LNCaP clone FGC (cell line): ENCODE measurements at regions not wholly inside any gene's neighbourhood (a gene's known extent, or its start where the extent isn't known, plus 50 kb on each side); places are given as distances from the start of the nearest gene placed in this dataset.
"Not testable (repeated sequence)": the region's sequence is repeated elsewhere in the genome, so short reads cannot be mapped to it uniquely, and the experiment has no call there.

Experiments used
- DNase-seq: peaks from one replicate; pipeline ENCODE4 v3.0.0-alpha.2; 2011; ENCODE audit warnings: low read depth
- H3K4me3 ChIP-seq: 2 replicates; pipeline ENCODE4 v1.5.1; 2011; ENCODE audit warnings: mild to moderate bottlenecking, low read depth, low read length, control low read depth
- TF ChIP-seq, protein P1 (sequence below): IDR thresholded peaks from 2 replicates; pipeline ENCODE4 v1.5.1; 2012; ENCODE audit warnings: mild to moderate bottlenecking; ENCODE audit not compliant: control insufficient read depth, insufficient read depth; ENCODE audit errors: extremely low read depth

DNA sequence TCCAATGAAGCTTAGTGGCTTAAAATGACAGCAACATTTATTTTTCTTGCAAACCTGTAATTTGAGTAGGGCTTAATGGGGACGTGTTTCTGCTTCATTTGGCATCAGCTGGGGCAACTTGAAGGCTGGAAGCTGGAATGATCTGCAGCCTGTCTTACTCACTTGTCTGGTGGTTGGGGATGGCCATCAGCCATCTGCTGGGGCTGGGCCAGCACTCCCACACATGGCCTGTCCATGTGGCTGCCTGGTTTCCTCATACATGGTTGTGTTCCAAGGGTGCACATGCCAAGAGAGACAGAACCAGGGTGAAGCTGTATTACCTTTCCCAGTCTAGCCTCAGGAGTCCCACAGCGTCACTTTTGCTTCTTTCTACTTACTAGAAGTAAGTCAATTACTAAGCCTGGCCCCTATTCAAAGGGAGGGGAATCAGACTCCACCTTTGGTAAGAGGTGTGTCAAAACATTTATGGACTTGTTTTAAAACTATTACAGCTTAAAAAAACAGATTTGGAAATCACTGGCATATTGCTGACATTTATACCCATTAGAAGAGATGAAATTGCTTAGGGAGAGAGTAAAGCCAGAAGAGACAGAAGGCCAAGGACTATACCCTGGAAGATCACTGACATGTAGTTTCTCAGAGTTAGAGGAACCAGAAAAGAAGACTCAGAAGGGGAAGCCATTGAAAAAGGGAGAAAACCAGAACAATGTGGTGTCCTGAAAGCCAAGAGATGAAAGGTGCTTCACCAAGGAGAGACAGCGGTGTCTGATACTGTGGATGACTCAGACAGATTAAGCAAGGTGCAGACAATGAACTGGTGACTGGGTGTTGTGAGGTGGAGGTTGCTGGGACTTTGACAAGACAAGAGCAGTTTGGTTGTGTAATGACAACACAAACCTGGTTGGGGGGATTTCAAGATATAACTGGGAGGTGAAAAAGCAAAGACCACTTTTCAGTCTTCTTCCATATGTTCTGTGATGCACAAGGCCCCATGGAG, 345.2 kb downstream of the GJA1 start:
- no peak overlapping the region for H3K4me3 ChIP-seq
- no peak for DNase-seq
- TF ChIP-seq, protein P1, sequence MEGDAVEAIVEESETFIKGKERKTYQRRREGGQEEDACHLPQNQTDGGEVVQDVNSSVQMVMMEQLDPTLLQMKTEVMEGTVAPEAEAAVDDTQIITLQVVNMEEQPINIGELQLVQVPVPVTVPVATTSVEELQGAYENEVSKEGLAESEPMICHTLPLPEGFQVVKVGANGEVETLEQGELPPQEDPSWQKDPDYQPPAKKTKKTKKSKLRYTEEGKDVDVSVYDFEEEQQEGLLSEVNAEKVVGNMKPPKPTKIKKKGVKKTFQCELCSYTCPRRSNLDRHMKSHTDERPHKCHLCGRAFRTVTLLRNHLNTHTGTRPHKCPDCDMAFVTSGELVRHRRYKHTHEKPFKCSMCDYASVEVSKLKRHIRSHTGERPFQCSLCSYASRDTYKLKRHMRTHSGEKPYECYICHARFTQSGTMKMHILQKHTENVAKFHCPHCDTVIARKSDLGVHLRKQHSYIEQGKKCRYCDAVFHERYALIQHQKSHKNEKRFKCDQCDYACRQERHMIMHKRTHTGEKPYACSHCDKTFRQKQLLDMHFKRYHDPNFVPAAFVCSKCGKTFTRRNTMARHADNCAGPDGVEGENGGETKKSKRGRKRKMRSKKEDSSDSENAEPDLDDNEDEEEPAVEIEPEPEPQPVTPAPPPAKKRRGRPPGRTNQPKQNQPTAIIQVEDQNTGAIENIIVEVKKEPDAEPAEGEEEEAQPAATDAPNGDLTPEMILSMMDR = no peak

DNA sequence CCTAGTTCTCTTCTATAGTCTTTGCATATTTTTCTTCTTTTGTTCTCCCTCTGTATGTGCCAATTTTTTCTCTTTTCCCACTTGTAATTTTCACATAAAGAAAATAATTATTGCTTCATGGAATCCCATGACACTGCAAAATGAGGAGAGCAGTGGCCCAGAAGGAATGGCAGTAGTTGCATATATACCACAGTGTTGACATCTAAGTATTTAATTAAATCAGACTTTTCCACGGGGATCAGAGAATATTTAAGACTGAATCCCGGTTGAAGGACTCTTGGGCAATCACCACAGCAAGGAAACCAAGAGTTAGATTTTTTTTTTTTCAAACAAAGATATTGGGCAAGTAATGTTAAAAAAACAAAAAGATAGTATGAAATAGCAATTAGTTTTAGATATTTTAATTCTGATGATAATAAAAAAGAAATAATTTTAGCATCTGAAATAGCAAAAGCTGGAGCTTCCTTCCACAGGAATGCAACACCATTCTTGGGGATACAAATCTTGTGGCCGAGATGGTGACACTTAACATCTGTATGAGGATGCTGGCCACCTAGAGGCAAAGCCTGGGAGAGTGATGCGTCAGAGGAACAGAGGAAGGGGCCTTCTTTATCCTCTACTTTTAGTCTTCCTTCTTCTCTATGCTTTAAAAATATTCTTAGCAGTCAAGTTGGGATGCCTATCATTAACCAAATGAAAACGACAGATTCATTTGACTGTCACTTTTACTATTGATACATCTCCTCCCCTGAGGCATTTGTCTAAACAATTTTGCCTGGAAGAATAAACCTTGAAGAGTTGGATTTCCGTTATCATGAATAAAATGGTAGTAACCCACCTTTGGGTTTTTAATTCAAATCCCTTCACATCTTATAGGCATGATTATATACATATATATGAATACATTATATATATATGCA, 356.2 kb downstream of the GJA1 start:
- no peak for DNase-seq
- TF ChIP-seq, protein P1 = 0 out of 2 replicates have a peak, but pooled peaks have one; percentile 2
- H3K4me3 ChIP-seq = no peak overlapping the region

DNA sequence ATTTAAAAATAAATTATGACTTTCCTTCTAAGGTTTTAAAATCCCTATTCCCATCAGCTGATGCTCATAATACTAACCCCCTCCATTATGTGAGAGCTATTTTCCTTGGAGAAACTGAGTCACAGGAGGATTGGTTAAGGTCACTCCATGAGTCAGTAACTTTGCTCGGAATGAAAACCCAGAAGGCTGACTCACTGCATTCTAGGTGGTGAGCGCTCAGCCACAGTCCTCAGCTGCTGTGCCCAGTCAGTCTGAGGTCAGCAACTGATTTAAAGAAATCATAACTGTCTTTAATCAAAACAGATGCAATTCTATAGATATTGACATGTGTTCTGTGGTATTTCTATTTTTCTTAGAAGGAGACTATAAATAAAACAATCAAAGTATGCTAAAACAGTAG, 359.2 kb downstream of the GJA1 start:
- DNase-seq = no peak
- H3K4me3 ChIP-seq = no peak overlapping the region
- TF ChIP-seq, protein P1 = no peak

DNA sequence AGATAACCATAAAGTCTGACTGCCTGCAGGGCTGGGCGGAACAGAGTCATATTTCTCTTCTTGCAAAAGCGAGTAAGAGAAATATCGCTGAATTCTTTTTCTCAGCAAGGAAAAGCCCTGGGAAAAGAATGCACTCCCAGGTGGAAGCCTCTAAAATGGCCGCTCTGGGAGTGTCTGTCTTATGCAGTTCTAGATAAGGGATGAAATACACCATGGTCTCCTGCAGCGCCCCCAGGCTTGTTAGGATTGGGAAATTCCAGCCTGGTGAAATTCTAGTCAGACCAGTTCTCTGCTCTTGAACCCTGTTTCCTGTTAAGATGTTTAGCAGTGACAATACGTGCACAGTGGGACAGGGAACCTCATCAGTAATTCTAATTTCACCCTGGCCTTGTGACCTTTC, 362.2 kb downstream of the GJA1 start:
- H3K4me3 ChIP-seq, DNase-seq: not testable (repeated sequence)

DNA sequence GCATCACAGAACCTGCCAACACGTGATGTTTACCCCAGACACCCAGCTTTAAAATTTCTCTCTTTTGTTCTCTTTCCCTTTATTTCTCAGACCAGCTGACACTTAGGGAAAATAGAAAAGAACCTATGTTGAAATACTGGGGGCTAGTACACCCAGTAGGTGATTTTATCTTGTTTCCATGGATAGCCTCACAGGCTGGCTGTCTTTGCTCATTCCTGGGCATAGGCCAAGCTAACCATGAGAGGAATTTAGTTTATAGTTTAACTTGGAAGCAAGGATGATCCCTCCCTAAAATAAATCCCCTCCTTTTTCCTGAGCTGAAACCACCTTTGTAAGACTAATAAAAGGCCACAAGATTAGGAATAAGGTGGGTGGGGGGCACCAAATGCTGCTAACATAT, 362.7 kb downstream of the GJA1 start:
- not testable (repeated sequence) for H3K4me3 ChIP-seq, DNase-seq

DNA sequence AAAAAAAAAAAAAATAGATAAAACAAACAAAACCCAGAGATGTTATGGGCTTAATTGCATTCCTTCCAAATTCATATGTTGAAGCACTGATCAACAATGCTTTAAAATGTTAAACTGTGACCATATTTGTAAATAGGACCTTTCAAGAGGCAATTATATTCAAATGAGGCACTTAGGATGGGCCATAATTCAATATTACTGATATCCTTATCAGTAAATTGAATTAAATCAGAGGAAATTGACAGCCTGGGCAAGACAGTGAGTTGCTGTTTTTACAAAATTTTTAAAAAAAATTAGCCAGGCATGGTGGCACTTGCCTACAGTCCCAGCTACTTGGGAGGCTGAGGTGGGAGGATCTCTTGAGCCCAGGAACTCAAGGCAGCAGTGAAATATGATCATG, 364.1 kb downstream of the GJA1 start:
- no peak overlapping the region for H3K4me3 ChIP-seq
- TF ChIP-seq, protein P1 = no peak

DNA sequence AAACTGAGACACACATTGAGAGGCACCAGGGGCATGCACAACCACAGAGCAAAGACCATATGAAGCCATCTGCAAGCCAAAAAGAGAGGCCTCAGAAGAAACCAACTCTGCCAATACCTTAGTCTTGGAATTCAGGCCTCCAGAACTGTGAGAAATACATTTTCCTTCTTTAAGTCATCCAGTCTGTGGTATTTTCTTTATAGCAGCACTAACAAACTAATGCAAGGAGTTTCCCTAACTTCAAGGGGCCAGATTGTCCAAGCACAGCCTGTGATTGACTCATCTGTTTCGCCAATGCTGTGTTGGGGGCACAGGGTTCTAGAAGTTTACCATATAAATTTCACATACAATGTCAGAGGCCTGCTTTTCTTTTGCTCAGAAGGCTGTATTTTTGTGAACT, 364.6 kb downstream of the GJA1 start:
- no peak overlapping the region for H3K4me3 ChIP-seq
- no peak for DNase-seq
- TF ChIP-seq, protein P1 = no peak

More for the DNA sequence above, 364.1 kb downstream of the GJA1 start:
- DNase-seq = no peak
